Prostate gland (tissue), 2 donors: ENCODE measurements at regions not wholly inside any gene's neighbourhood (a gene's known extent, or its start where the extent isn't known, plus 50 kb on each side); places are given as distances from the start of the nearest gene placed in this dataset.

Experiments
- DNase-seq: peaks from one replicate; pipeline ENCODE4 v3.0.0-alpha.2; 2019; ENCODE audit warnings: low spot score
- H3K27ac ChIP-seq, 2 donors: fragments of 200-600 bp; sonication (generic); 2 replicates each; pipeline ENCODE4 v1.5.1; 2017 to 2019
- H3K27me3 ChIP-seq: fragments of 200-600 bp; sonication (generic); replicated peaks from 2 replicates; pipeline ENCODE4 v1.5.1; 2019; ENCODE audit not compliant: insufficient read depth
- H3K36me3 ChIP-seq, 2 donors: fragments of 200-600 bp; sonication (generic); 1 replicate in 1 of 2; 2 replicates in 1 of 2; pipeline versions ENCODE4 v1.5.1 to v1.8.1; 2017 to 2019
- H3K4me1 ChIP-seq: fragments of 200-600 bp; sonication (generic); replicated peaks from 2 replicates; pipeline ENCODE4 v1.5.1; 2019
- H3K4me3 ChIP-seq, 2 donors: fragments of 200-600 bp; sonication (generic); 2 replicates each; pipeline ENCODE4 v1.5.1; 2017 to 2019
- H3K9me3 ChIP-seq: fragments of 200-600 bp; sonication (generic); 2 replicates; pipeline ENCODE4 v1.5.1; 2017
- CTCF ChIP-seq, 4 experiments: fragments of 200-600 bp in 2 of 4; fragments of 450-650 bp in 2 of 4; sonication (generic) in 2 of 4; IDR thresholded peaks; 1 replicate in 3 of 4; 2 replicates in 1 of 4; pipeline ENCODE4 v1.5.1; 2016 to 2019; ENCODE audit warnings: antibody characterized with exemption in 4 of 4, mild to moderate bottlenecking in 2 of 4, moderate library complexity in 2 of 4
- POLR2A ChIP-seq: fragments of 450-650 bp; IDR thresholded peaks from one replicate; pipeline ENCODE4 v1.6.1; 2016; ENCODE audit warnings: antibody characterized with exemption, mild to moderate bottlenecking
- POLR2AphosphoS5 ChIP-seq: sonication (generic); formaldehyde crosslinking; IDR thresholded peaks from one replicate; pipeline ENCODE4 v1.6.1; 2017; ENCODE audit warnings: antibody characterized with exemption
- WGBS: methylation state at CpG from one replicate; pipeline ENCODE4 v1.1.5; 2018; 5-methylcytosine and 5-hydroxymethylcytosine counted together
- intact Hi-C: fragments of 100-400 bp; cut with DNase I; formaldehyde crosslinking; loops from one replicate; pipeline ENCODE4 v1.14.2; 2022

DNA sequence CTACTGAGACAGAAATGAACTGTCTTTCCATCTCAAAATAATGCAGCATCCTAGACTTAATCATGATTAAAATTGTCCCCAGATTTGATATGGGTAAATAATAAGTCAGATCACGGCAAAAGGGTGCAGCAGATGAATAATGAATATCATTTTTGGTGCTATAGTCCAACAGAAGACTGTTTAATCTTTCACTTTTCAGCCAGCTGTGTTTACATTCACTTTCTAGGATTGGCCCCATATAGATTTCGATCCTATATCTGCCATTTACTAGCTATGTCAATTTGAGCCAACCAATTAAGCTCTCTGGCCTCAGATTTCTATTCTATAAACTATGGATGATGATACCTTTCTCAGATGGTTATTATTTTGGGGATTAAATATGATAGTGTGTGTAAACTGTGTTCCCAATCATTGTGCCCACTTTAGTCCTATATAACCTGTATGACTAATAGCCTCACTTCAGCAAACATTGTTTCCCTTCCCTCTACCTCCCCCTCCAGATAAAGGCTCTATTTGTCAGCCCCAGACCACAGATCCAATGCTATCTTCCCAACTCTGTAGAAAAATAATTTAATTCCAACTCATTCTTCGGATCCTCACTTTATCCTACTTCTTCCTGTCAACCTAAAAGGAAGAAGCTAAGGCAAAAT, 53.6 kb upstream of the NT5E start:
- intact Hi-C loops, result no loop called here
- H3K4me3 ChIP-seq, result no peak overlapping the region
- H3K27me3 ChIP-seq, result no peaks in the 10 kb centered on the region
- DNase-seq, result no peak
- 67% methylated on average over 3 of the region's 3 CpGs for WGBS
- TF ChIP-seq POLR2A, result no peak
- no peak for TF ChIP-seq POLR2AphosphoS5
- no peak for TF ChIP-seq CTCF (IDR thresholded peaks at IDR 0.05)
- no peaks in the 10 kb centered on the region for H3K36me3 ChIP-seq
- H3K27ac ChIP-seq, result no peak overlapping the region
- H3K4me1 ChIP-seq, result no peaks in the 10 kb centered on the region
- H3K9me3 ChIP-seq, result no peaks in the 10 kb centered on the region

- TF ChIP-seq POLR2A (no peak), POLR2AphosphoS5 (no peak), CTCF (IDR thresholded peaks at IDR 0.05) (no peak)
- H3K4me1 ChIP-seq, result no peaks in the 10 kb centered on the region
- no peak for DNase-seq
- H3K9me3 ChIP-seq, result no peaks in the 10 kb centered on the region
- intact Hi-C loops, result no loop called here
- no peaks in the 10 kb centered on the region for H3K27me3 ChIP-seq
- no peak overlapping the region for H3K4me3 ChIP-seq
- H3K27ac ChIP-seq, result no peak overlapping the region
- H3K36me3 ChIP-seq, result no peaks in the 10 kb centered on the region
Observed at GRCh38 chr6:85395746-85396145, 54.1 kb upstream of the NT5E start.

DNA sequence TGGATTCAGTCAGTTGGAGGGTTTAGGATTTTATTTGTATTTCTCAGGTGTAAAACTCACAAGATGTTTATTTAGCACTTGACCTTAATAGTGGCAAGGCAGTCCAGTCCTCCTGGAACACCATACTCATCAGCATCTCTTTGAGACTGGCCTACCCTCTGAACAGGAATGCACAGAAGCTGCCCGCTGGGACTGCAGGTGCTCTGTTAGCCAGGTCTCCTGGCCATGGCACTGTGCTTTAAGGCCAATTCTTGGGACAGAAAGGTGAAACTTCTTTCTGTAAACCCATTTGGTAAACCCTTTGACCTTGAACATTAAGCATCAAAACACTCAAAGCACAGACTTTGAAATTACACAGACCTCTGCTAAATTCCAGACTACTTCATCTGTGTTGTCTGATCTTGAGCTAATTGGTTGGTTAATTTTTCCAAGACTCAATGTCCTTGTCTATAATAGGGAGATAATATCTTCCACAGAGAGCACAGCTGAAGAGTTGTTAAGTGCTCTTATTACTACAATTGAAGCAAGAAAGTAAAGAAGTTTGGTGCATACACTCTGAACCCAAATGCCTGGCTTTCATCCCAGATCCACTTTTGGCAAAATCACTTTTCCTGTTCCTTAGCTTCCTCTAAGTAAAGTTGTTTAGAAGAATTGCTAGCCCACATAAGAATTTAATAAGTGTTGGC, 54.9 kb upstream of the NT5E start:
- Histone ChIP-seq H3K36me3 (no peaks in the 10 kb centered on the region), H3K4me3 (no peak overlapping the region), H3K9me3 (no peaks in the 10 kb centered on the region), H3K27ac (no peak overlapping the region), H3K4me1 (no peaks in the 10 kb centered on the region), H3K27me3 (no peaks in the 10 kb centered on the region)
- intact Hi-C loops, result no loop called here
- TF ChIP-seq POLR2AphosphoS5 (no peak), CTCF (IDR thresholded peaks at IDR 0.05) (no peak), POLR2A (no peak)
- DNase-seq, result no peak
- WGBS, result 79% methylated on average over 1 of the region's 1 CpG

DNA sequence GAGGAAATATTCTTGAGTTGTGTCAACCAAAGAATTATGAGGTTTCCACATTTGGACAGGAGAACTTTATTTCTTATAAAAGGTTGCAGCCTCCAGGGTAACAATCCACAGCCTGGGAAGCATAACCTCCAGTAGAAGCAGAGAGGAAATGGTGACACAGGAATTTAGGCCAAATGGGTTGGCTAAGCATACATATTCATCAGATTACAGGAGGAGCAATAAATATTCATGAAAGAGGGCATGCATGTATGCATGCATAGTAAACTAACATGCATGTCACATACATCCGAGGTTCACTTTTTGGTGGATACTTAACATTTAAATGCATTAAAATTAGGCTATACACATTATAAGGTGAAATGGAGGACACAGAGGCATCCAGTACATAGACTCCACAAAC, 55.7 kb upstream of the NT5E start:
- TF ChIP-seq CTCF (IDR thresholded peaks at IDR 0.05) (no peak), POLR2AphosphoS5 (no peak), POLR2A (no peak)
- DNase-seq, result no peak
- Histone ChIP-seq H3K27me3 (no peaks in the 10 kb centered on the region), H3K4me1 (no peaks in the 10 kb centered on the region), H3K4me3 (no peak overlapping the region), H3K27ac (no peak overlapping the region), H3K36me3 (no peaks in the 10 kb centered on the region), H3K9me3 (no peaks in the 10 kb centered on the region)
- WGBS, result 92% methylated on average over 1 of the region's 1 CpG
- intact Hi-C loops, result no loop called here

DNA sequence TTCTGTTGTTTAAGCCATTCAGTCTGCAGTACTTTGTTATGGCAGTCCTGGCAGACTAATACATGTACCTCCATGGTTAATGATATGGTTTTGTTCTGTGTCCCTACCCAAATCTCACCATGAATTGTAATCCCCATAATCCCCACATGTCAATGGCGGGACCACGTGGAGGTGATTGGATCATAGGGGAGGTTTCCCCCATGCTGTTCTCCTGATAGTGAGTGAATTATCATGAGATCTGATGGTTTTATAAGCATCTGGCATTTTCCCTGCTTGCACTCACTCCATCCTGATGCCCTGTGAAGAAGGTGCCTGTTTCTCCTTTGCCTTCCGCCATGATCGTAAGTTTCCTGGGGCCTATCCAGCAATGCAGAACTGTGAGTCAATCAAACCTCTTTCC, 57.5 kb upstream of the NT5E start:
- WGBS, result 95% methylated on average over 4 of the region's 4 CpGs
- no peak for TF ChIP-seq CTCF (IDR thresholded peaks at IDR 0.05)
- no peak for TF ChIP-seq POLR2A
- TF ChIP-seq POLR2AphosphoS5, result no peak

More for the DNA sequence above, 57.5 kb upstream of the NT5E start:
- no peak overlapping the region for H3K27ac ChIP-seq
- H3K4me1 ChIP-seq, result no peaks in the 10 kb centered on the region
- no peaks in the 10 kb centered on the region for H3K36me3 ChIP-seq
- intact Hi-C loops, result no loop called here
- no peak for DNase-seq
- H3K9me3 ChIP-seq, result no peaks in the 10 kb centered on the region
- no peak overlapping the region for H3K4me3 ChIP-seq
- H3K27me3 ChIP-seq, result no peaks in the 10 kb centered on the region
